HEK293T (cell line): ENCODE measurements at regions not wholly inside any gene's neighbourhood (a gene's known extent, or its start where the extent isn't known, plus 50 kb on each side); places are given as distances from the start of the nearest gene placed in this dataset.

Source experiments
- ARNT ChIP-seq: fragments of 450-650 bp; IDR thresholded peaks from 2 replicates; pipeline ENCODE4 v1.6.1; 2017; ENCODE audit warnings: mild to moderate bottlenecking
- BHLHE40 ChIP-seq: fragments of 450-650 bp; IDR thresholded peaks from 2 replicates; pipeline ENCODE4 v1.6.1; 2016; ENCODE audit warnings: mild to moderate bottlenecking, moderate library complexity, borderline replicate concordance
- CTBP1 ChIP-seq: fragments of 450-650 bp; IDR thresholded peaks from 2 replicates; pipeline ENCODE4 v1.6.1; 2016; ENCODE audit warnings: borderline replicate concordance
- ELF4 ChIP-seq: fragments of 450-650 bp; IDR thresholded peaks from 2 replicates; pipeline ENCODE4 v1.6.1; 2017; ENCODE audit warnings: antibody characterized with exemption
- FOXA1 ChIP-seq: fragments of 450-650 bp; IDR thresholded peaks from 2 replicates; pipeline ENCODE4 v1.6.1; 2016; ENCODE audit warnings: mild to moderate bottlenecking
- FOXM1 ChIP-seq: fragments of 450-650 bp; IDR thresholded peaks from 2 replicates; pipeline ENCODE4 v1.6.1; 2017; ENCODE audit warnings: mild to moderate bottlenecking, borderline replicate concordance
- HDGF ChIP-seq: fragments of 450-650 bp; IDR thresholded peaks from 2 replicates; pipeline ENCODE4 v1.6.1; 2017; ENCODE audit warnings: antibody characterized with exemption, borderline replicate concordance
- L3MBTL2 ChIP-seq: fragments of 450-650 bp; conservative IDR thresholded peaks from 2 replicates; pipeline ENCODE4 v1.6.1; 2016; ENCODE audit warnings: mild to moderate bottlenecking
- NFRKB ChIP-seq: fragments of 450-650 bp; IDR thresholded peaks from 2 replicates; pipeline ENCODE4 v1.6.1; 2016; ENCODE audit warnings: mild to moderate bottlenecking, moderate library complexity
- SP1 ChIP-seq: fragments of 450-650 bp; IDR thresholded peaks from 2 replicates; pipeline ENCODE4 v1.6.1; 2017
- SUZ12 ChIP-seq: fragments of 450-650 bp; IDR thresholded peaks from 2 replicates; pipeline ENCODE4 v1.6.1; 2016; ENCODE audit warnings: mild to moderate bottlenecking
- TARDBP ChIP-seq: fragments of 450-650 bp; IDR thresholded peaks from 2 replicates; pipeline ENCODE4 v1.6.1; 2016
- ZNF384 ChIP-seq: fragments of 450-650 bp; IDR thresholded peaks from 2 replicates; pipeline ENCODE4 v1.6.1; 2016
- TF ChIP-seq, protein P1 (sequence below): fragments of 450-650 bp; IDR thresholded peaks from 2 replicates; pipeline ENCODE4 v1.6.1; 2016

DNA sequence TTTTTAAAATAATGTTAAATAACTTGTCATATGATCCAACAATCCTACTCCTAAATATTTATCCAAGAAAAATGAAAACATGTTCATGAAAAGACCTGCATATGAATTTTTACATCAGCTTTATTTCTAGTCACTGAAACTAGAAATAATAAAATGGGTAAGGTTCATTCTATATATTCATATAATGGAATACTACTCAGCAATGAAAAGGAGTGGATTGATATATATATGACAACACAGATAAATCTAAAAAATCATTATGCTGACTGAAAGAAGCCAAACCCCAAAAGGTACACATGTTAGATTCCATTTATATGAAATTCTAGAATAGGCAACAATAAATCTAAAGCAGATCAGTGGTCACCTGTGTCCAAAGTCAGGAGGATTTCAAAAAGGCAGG, 84.9 kb upstream of the PCBD1 start:
- TF ChIP-seq NFRKB (no peak), SUZ12 (no peak), SP1 (no peak), FOXA1 (no peak), ZNF384 (no peak), BHLHE40 (no peak), FOXM1 (no peak), TARDBP (no peak), L3MBTL2 (no peak), ELF4 (no peak), HDGF (no peak), ARNT (no peak), CTBP1 (no peak)
- TF ChIP-seq, protein P1, sequence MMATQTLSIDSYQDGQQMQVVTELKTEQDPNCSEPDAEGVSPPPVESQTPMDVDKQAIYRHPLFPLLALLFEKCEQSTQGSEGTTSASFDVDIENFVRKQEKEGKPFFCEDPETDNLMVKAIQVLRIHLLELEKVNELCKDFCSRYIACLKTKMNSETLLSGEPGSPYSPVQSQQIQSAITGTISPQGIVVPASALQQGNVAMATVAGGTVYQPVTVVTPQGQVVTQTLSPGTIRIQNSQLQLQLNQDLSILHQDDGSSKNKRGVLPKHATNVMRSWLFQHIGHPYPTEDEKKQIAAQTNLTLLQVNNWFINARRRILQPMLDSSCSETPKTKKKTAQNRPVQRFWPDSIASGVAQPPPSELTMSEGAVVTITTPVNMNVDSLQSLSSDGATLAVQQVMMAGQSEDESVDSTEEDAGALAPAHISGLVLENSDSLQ = no peak
